ENCODE measurements at regions not wholly inside any gene's neighbourhood (a gene's known extent, or its start where the extent isn't known, plus 50 kb on each side); places are given as distances from the start of the nearest gene placed in this dataset.

GRCh38 chr20:1827510-1827973, 67.7 kb upstream of the SIRPA start:
- no peaks in the 10 kb centered on the region for H3K36me3 ChIP-seq (ENCODE audit: control insufficient read depth, insufficient read depth, low read length)
- ChIA-PET CTCF (no interaction called here), POLR2A (no interaction called here)
- H3K4me3 ChIP-seq (ENCODE audit: low read depth, low read length), result no peak overlapping the region
- peaks cover 7% of the 10 kb centered on the region; the same call in 1 of the 2 replicates for H3K9me3 ChIP-seq
- no peaks in the 10 kb centered on the region for H3K27me3 ChIP-seq (replicated peaks; ENCODE audit: control insufficient read depth, insufficient read depth, low read length)
- no peak overlapping the region for H3K27ac Mint-ChIP-seq (ENCODE audit: unreplicated experiment)
- H3K27me3 Mint-ChIP-seq (ENCODE audit: insufficient read depth, unreplicated experiment), result no peaks in the 10 kb centered on the region
- no peak for TF ChIP-seq CTCF (IDR thresholded peaks at IDR 0.05; ENCODE audit: insufficient read depth in 1 of 2, low read depth in 1 of 2, low read length in 1 of 2, severe bottlenecking in 1 of 2, unreplicated experiment in 1 of 2)
- DNase-seq, result no peak
- no peaks in the 10 kb centered on the region for H3K9me3 Mint-ChIP-seq (ENCODE audit: unreplicated experiment)
- H3K4me1 ChIP-seq, result no peaks in the 10 kb centered on the region
- H3K4me3 Mint-ChIP-seq (ENCODE audit: unreplicated experiment), result no peak overlapping the region
- no peaks in the 10 kb centered on the region for H3K36me3 Mint-ChIP-seq (ENCODE audit: insufficient read depth, unreplicated experiment)
- intact Hi-C loops (cut with micrococcal nuclease; ENCODE audit: unreplicated experiment), result no loop called here
- H3K4me1 Mint-ChIP-seq (ENCODE audit: low read depth, unreplicated experiment), result no peaks in the 10 kb centered on the region
- no TSS peak for BruUV-seq (replicated peaks)

- intact Hi-C loops (cut with micrococcal nuclease; ENCODE audit: unreplicated experiment), result no loop called here
- no peak for DNase-seq
- H3K4me3 Mint-ChIP-seq (ENCODE audit: unreplicated experiment), result no peak overlapping the region
- no peaks in the 10 kb centered on the region for H3K4me1 Mint-ChIP-seq (ENCODE audit: low read depth, unreplicated experiment)
- Histone ChIP-seq H3K4me1 (no peaks in the 10 kb centered on the region), H3K9me3 (peaks cover 8% of the 10 kb centered on the region; the same call in 1 of the 2 replicates), H3K27me3 (replicated peaks; ENCODE audit: control insufficient read depth, insufficient read depth, low read length) (no peaks in the 10 kb centered on the region), H3K36me3 (ENCODE audit: control insufficient read depth, insufficient read depth, low read length) (no peaks in the 10 kb centered on the region), H3K4me3 (ENCODE audit: low read depth, low read length) (no peak overlapping the region)
- H3K9me3 Mint-ChIP-seq (ENCODE audit: unreplicated experiment), result no peaks in the 10 kb centered on the region
- no peak overlapping the region for H3K27ac Mint-ChIP-seq (ENCODE audit: unreplicated experiment)
- no TSS peak for BruUV-seq (replicated peaks)
- no peak for TF ChIP-seq CTCF (IDR thresholded peaks at IDR 0.05; ENCODE audit: insufficient read depth in 1 of 2, low read depth in 1 of 2, low read length in 1 of 2, severe bottlenecking in 1 of 2, unreplicated experiment in 1 of 2)
- no peaks in the 10 kb centered on the region for H3K27me3 Mint-ChIP-seq (ENCODE audit: insufficient read depth, unreplicated experiment)
- POLR2A ChIA-PET, result no interaction called here
- no peaks in the 10 kb centered on the region for H3K36me3 Mint-ChIP-seq (ENCODE audit: insufficient read depth, unreplicated experiment)
- CTCF ChIA-PET, result no interaction called here
Measured at GRCh38 chr20:1825938-1826445, 69.2 kb upstream of the SIRPA start.

GRCh38 chr20:1825507-1825906, 69.7 kb upstream of the SIRPA start:
- Histone ChIP-seq H3K4me3 (ENCODE audit: low read depth, low read length) (no peak overlapping the region), H3K4me1 (no peaks in the 10 kb centered on the region), H3K9me3 (peaks cover 8% of the 10 kb centered on the region; the same call in 1 of the 2 replicates), H3K36me3 (ENCODE audit: control insufficient read depth, insufficient read depth, low read length) (no peaks in the 10 kb centered on the region), H3K27me3 (replicated peaks; ENCODE audit: control insufficient read depth, insufficient read depth, low read length) (no peaks in the 10 kb centered on the region)
- H3K4me1 Mint-ChIP-seq (ENCODE audit: low read depth, unreplicated experiment), result no peaks in the 10 kb centered on the region
- no peak for TF ChIP-seq CTCF (IDR thresholded peaks at IDR 0.05; ENCODE audit: insufficient read depth in 1 of 2, low read depth in 1 of 2, low read length in 1 of 2, severe bottlenecking in 1 of 2, unreplicated experiment in 1 of 2)
- H3K9me3 Mint-ChIP-seq (ENCODE audit: unreplicated experiment), result no peaks in the 10 kb centered on the region
- intact Hi-C loops (cut with micrococcal nuclease; ENCODE audit: unreplicated experiment), result no loop called here
- H3K4me3 Mint-ChIP-seq (ENCODE audit: unreplicated experiment), result no peak overlapping the region
- no peak overlapping the region for H3K27ac Mint-ChIP-seq (ENCODE audit: unreplicated experiment)
- no TSS peak for BruUV-seq (replicated peaks)
- DNase-seq, result no peak
- ChIA-PET CTCF (interaction anchor here (1.3 kb wide), 1 partner anchor 48 kb away, joined by 3 read pairs; no protein-coding TSS in a partner anchor), POLR2A (no interaction called here)
- H3K36me3 Mint-ChIP-seq (ENCODE audit: insufficient read depth, unreplicated experiment), result no peaks in the 10 kb centered on the region
- no peaks in the 10 kb centered on the region for H3K27me3 Mint-ChIP-seq (ENCODE audit: insufficient read depth, unreplicated experiment)
